ENCODE measurements at regions not wholly inside any gene's neighbourhood (a gene's known extent, or its start where the extent isn't known, plus 50 kb on each side); places are given as distances from the start of the nearest gene placed in this dataset.

GRCh38 chr11:76288166-76288980 is 82.1 kb upstream of the WNT11 start:
- peak overlapping the region; percentile 54 for H2AFZ ChIP-seq (ENCODE audit: insufficient read depth, low read depth, low read length, poor library complexity, severe bottlenecking)

DNA sequence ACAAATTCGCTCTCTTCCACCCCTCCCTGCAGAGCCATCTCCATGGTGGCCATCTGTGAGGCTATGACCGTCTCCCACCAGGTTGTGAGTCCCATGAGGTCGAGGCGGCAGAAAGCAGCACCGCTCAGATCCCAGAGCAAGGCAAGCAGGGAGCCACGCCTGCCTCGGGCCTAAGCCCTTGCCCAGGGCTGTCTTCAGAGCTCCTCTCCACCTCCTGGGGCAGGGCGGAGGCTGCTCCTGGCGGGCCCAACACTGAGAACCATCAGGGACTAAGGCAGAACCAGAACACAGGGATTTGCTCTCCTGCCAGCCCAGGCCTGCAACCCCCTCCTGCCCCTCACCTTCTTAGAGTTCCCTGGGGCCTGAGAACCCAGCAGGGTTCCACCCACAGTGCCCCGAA is 80.9 kb upstream of the WNT11 start:
- no peaks in the 10 kb centered on the region for H3K27me3 ChIP-seq (replicated peaks in 1 of 4; ENCODE audit: control extremely low read depth in 1 of 4, control insufficient read depth in 3 of 4, insufficient read depth in 4 of 4, low read length in 3 of 4)
- no peaks in the 10 kb centered on the region for H3K79me2 ChIP-seq (ENCODE audit: control insufficient read depth, insufficient read depth, low read length)
- Mint-ChIP-seq H3K4me1 (peaks cover 18% of the 10 kb centered on the region), H3K4me3 (no peak overlapping the region), H3K9me3 (ENCODE audit: insufficient read depth) (no peaks in the 10 kb centered on the region), H3K27me3 (no peaks in the 10 kb centered on the region), H3K27ac (no peak overlapping the region)
- H2AFZ ChIP-seq (ENCODE audit: insufficient read depth, low read depth, low read length, poor library complexity, severe bottlenecking): no peak overlapping the region
- H3K36me3 ChIP-seq (replicated peaks in 1 of 2; ENCODE audit: control extremely low read depth in 1 of 2, control insufficient read depth in 1 of 2, extremely low read depth in 1 of 2, insufficient read depth in 2 of 2, low read length in 1 of 2): no peaks in the 10 kb centered on the region
- DNase-seq: no peak
- no peak overlapping the region for H3K4me2 ChIP-seq (replicated peaks; ENCODE audit: low read depth, low read length, poor library complexity, severe bottlenecking)
- H3K4me3 ChIP-seq (ENCODE audit: control extremely low read depth in 1 of 5, extremely low read depth in 1 of 5, insufficient read depth in 1 of 5, low read depth in 2 of 5, low read length in 4 of 5): no peak overlapping the region
- H3K9me3 ChIP-seq (ENCODE audit: control extremely low read depth in 1 of 3, control insufficient read depth in 2 of 3, insufficient read depth in 1 of 3, low read length in 2 of 3): peaks cover 0 to 10% (median 3%) of the 10 kb centered on the region in 3 donors
- ChIA-PET POLR2A (no interaction called here), CTCF (no interaction called here)
- no peak for ATAC-seq (ENCODE audit: low read depth)
- no peak overlapping the region for H3K9ac ChIP-seq (ENCODE audit: low read length)
- TF ChIP-seq, protein P1, sequence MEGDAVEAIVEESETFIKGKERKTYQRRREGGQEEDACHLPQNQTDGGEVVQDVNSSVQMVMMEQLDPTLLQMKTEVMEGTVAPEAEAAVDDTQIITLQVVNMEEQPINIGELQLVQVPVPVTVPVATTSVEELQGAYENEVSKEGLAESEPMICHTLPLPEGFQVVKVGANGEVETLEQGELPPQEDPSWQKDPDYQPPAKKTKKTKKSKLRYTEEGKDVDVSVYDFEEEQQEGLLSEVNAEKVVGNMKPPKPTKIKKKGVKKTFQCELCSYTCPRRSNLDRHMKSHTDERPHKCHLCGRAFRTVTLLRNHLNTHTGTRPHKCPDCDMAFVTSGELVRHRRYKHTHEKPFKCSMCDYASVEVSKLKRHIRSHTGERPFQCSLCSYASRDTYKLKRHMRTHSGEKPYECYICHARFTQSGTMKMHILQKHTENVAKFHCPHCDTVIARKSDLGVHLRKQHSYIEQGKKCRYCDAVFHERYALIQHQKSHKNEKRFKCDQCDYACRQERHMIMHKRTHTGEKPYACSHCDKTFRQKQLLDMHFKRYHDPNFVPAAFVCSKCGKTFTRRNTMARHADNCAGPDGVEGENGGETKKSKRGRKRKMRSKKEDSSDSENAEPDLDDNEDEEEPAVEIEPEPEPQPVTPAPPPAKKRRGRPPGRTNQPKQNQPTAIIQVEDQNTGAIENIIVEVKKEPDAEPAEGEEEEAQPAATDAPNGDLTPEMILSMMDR (IDR thresholded peaks at IDR 0.05): no peak
- TF ChIP-seq EZH2 (IDR thresholded peaks at IDR 0.05; ENCODE audit: borderline replicate concordance, insufficient read depth, low read depth, low read length, poor library complexity, severe bottlenecking): no peak
- H3K4me1 ChIP-seq (ENCODE audit: control insufficient read depth in 2 of 2, insufficient read depth in 2 of 2, low read length in 2 of 2): peaks cover 14 to 23% of the 10 kb centered on the region in 2 donors
- H4K20me1 ChIP-seq (ENCODE audit: control insufficient read depth, insufficient read depth, low read length, poor library complexity, severe bottlenecking): no peaks in the 10 kb centered on the region
- intact Hi-C loops (cut with micrococcal nuclease): no loop called here
- H3K27ac ChIP-seq (ENCODE audit: low read length in 2 of 2): no peak overlapping the region
- over 99% methylated on average over 10 of the region's 10 CpGs for WGBS (ENCODE audit: insufficient coverage)

More at GRCh38 chr11:76288166-76288980, 82.1 kb upstream of the WNT11 start:
- no peaks in the 10 kb centered on the region for H3K79me2 ChIP-seq (ENCODE audit: control insufficient read depth, insufficient read depth, low read length)
- H3K4me3 ChIP-seq (ENCODE audit: control extremely low read depth in 1 of 5, extremely low read depth in 1 of 5, insufficient read depth in 1 of 5, low read depth in 2 of 5, low read length in 4 of 5): no peak overlapping the region
- H3K4me2 ChIP-seq (replicated peaks; ENCODE audit: low read depth, low read length, poor library complexity, severe bottlenecking): peak overlapping the region; percentile 56
- H3K9ac ChIP-seq (ENCODE audit: low read length): peak overlapping the region; percentile 18
- H3K27me3 Mint-ChIP-seq: no peaks in the 10 kb centered on the region
- H3K27ac Mint-ChIP-seq: no peak overlapping the region
- ChIA-PET CTCF (no interaction called here), POLR2A (no interaction called here)
- H3K27ac ChIP-seq (ENCODE audit: low read length in 2 of 2): no peak overlapping the region
- H3K4me1 ChIP-seq (ENCODE audit: control insufficient read depth in 2 of 2, insufficient read depth in 2 of 2, low read length in 2 of 2): peaks cover 26 to 33% of the 10 kb centered on the region in 2 donors
- TF ChIP-seq, protein P1 (IDR thresholded peaks at IDR 0.05): no peak
- no peak for TF ChIP-seq EZH2 (IDR thresholded peaks at IDR 0.05; ENCODE audit: borderline replicate concordance, insufficient read depth, low read depth, low read length, poor library complexity, severe bottlenecking)
- no peaks in the 10 kb centered on the region for H4K20me1 ChIP-seq (ENCODE audit: control insufficient read depth, insufficient read depth, low read length, poor library complexity, severe bottlenecking)
- H3K27me3 ChIP-seq (replicated peaks in 1 of 4; ENCODE audit: control extremely low read depth in 1 of 4, control insufficient read depth in 3 of 4, insufficient read depth in 4 of 4, low read length in 3 of 4): no peaks in the 10 kb centered on the region
- 29% methylated on average over 20 of the region's 21 CpGs for WGBS (ENCODE audit: insufficient coverage)
- no peaks in the 10 kb centered on the region for H3K9me3 Mint-ChIP-seq (ENCODE audit: insufficient read depth)
- H3K4me3 Mint-ChIP-seq: peak overlapping the region; percentile 13
- no peaks in the 10 kb centered on the region for H3K36me3 ChIP-seq (replicated peaks in 1 of 2; ENCODE audit: control extremely low read depth in 1 of 2, control insufficient read depth in 1 of 2, extremely low read depth in 1 of 2, insufficient read depth in 2 of 2, low read length in 1 of 2)
- H3K9me3 ChIP-seq (ENCODE audit: control extremely low read depth in 1 of 3, control insufficient read depth in 2 of 3, insufficient read depth in 1 of 3, low read length in 2 of 3): peaks cover 0 to 14% (median 5%) of the 10 kb centered on the region in 3 donors
- intact Hi-C loops (cut with micrococcal nuclease): no loop called here
- peaks cover 28% of the 10 kb centered on the region for H3K4me1 Mint-ChIP-seq
- DNase-seq (no peak), ATAC-seq (ENCODE audit: low read depth) (no peak)
